C4-2B (cell line): ENCODE measurements at regions not wholly inside any gene's neighbourhood (a gene's known extent, or its start where the extent isn't known, plus 50 kb on each side); places are given as distances from the start of the nearest gene placed in this dataset.

ENCODE experiments used
- H3K27ac ChIP-seq: fragments of 450-650 bp; 2 replicates; pipeline ENCODE4 v1.5.1; 2017
- CTCF ChIP-seq: fragments of 450-650 bp; conservative IDR thresholded peaks from 2 replicates; pipeline ENCODE4 v1.5.1; 2017; ENCODE audit warnings: mild to moderate bottlenecking
- ZFX ChIP-seq: fragments of 450-650 bp; IDR thresholded peaks from 2 replicates; pipeline ENCODE4 v1.6.1; 2017

- no peak overlapping the region for H3K27ac ChIP-seq
- TF ChIP-seq CTCF (no peak), ZFX (no peak)
Observed at GRCh38 chr14:38627163-38627562, 371.3 kb upstream of the CLEC14A start.

- TF ChIP-seq ZFX (no peak), CTCF (no peak)
Observed at GRCh38 chr14:38623661-38624060, 367.8 kb upstream of the CLEC14A start.

GRCh38 chr14:38618514-38618913 lies 362.6 kb upstream of the CLEC14A start:
- TF ChIP-seq ZFX (no peak), CTCF (peak; percentile 39)
- no peak overlapping the region for H3K27ac ChIP-seq

More at GRCh38 chr14:38623661-38624060, 367.8 kb upstream of the CLEC14A start:
- H3K27ac ChIP-seq, result no peak overlapping the region

- H3K27ac ChIP-seq, result no peak overlapping the region
- TF ChIP-seq ZFX (no peak), CTCF (no peak)
Observed at GRCh38 chr14:38616959-38617358, 361.1 kb upstream of the CLEC14A start.

- no peak overlapping the region for H3K27ac ChIP-seq
- TF ChIP-seq CTCF (no peak), ZFX (no peak)
Observed at GRCh38 chr14:38611928-38612327, 356.0 kb upstream of the CLEC14A start.

GRCh38 chr14:38608244-38608643 lies 352.4 kb upstream of the CLEC14A start:
- TF ChIP-seq CTCF, result no peak
- no peak for TF ChIP-seq ZFX

GRCh38 chr14:38605193-38606114 lies 349.6 kb upstream of the CLEC14A start:
- TF ChIP-seq CTCF (peak; percentile 45), ZFX (no peak)
- H3K27ac ChIP-seq, result no peak overlapping the region

More at GRCh38 chr14:38608244-38608643, 352.4 kb upstream of the CLEC14A start:
- no peak overlapping the region for H3K27ac ChIP-seq
